ENCODE measurements at regions not wholly inside any gene's neighbourhood (a gene's known extent, or its start where the extent isn't known, plus 50 kb on each side); places are given as distances from the start of the nearest gene placed in this dataset.

DNA sequence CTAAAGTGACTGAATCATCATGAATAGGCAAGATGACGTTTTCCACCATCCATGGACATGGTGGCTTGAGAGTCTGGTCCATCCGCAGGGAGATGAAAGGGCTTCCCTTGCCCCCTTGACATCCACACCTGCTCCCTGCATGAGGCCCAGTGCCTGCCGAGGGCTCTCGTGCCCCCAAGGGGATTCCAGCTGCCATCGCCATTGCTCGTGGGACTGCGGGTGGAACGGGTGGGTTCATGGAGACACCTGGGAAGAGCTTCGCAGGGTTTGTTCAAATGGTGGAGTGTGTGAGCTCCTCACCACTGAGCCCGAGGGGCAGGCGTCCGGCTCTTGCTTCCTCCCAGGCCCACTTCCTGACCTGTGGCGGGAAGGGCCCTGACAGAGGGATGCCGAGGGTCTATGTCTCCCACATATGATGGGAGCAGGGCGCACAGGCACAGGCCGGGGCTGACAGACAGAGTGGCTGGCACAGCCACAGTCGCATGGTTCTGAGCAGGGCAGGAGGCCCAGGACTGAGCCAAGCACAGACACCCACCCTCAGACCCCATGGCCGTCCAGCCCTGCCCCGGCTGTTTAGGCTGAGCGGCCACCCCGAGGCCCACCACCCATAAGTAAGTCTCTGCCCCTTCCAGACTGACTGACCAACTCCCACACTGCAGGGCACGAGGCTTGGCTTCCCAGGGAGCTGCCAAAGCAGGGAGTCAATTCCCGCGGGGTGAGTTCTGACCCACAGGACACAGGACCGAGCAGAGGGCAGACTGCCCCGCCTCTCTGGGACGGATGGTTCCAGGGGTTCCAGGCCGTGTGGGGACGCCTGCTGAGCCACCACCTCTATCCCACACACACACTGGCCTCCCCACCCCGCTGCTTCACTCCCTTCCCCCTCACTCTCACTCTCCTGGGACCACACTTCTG is 70.0 kb upstream of the PPP1R26 start:
- WGBS (ENCODE audit: insufficient coverage, low coverage, missing lambda C conversion rate) = 15% methylated on average over 27 of the region's 30 CpGs

DNA sequence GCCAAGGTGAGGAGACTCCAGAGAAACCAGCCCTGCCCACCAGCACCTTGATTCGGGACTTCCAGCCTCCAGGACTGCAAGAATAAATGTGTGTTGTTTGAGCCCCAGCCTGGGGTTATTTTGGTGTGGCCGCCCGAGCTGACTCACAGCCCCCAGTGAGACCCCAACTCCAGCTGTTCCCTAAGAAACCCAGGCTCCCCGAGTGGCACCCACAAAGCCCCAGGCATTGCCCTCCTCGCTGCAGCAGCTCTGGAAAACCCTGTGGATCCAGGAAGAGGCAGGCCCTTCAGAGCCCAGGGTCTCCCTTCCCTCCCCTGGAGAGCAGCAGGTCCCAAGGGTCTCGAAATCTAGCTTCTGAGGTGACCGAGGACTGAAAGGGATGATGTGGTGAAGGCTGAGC is 69.2 kb upstream of the PPP1R26 start:
- Histone ChIP-seq H4K20me1 (replicated peaks; ENCODE audit: control insufficient read depth, insufficient read depth, low read length) (0 out of 2 replicates have a peak, but pooled peaks cover 5% of the 10 kb centered on the region), H3K4me3 (no peak overlapping the region), H3K9me3 (replicated peaks; ENCODE audit: control insufficient read depth, insufficient read depth, low read depth, low read length) (no peaks in the 10 kb centered on the region), H2AFZ (ENCODE audit: low read depth, low read length) (no peak overlapping the region), H3K27me3 (ENCODE audit: control insufficient read depth in 2 of 2, insufficient read depth in 2 of 2, low read length in 2 of 2) (peaks cover 4 to 39% of the 10 kb centered on the region in 2 experiments; a peak in 4 of 5 replicates), H3K9ac (ENCODE audit: insufficient read depth in 1 of 2, low read depth in 2 of 2, low read length in 2 of 2) (no peak overlapping the region), H3K79me2 (ENCODE audit: control insufficient read depth, insufficient read depth, low read length) (no peaks in the 10 kb centered on the region), H3K27ac (ENCODE audit: extremely low read depth, low read depth, low read length) (no peak overlapping the region), H3K36me3 (ENCODE audit: control insufficient read depth, insufficient read depth, low read length) (no peaks in the 10 kb centered on the region), H3K4me2 (ENCODE audit: insufficient read depth, low read length) (no peak overlapping the region), H3K9me1 (ENCODE audit: control insufficient read depth, insufficient read depth, low read length) (peaks cover 3% of the 10 kb centered on the region), H3K4me1 (replicated peaks in 1 of 2; ENCODE audit: control insufficient read depth in 2 of 2, insufficient read depth in 2 of 2, low read length in 2 of 2) (peaks cover 4 to 26% of the 10 kb centered on the region in 2 experiments; a peak in 1 of 5 replicates)
- in situ Hi-C loops (cut with MboI) (loop anchor here (5.0 kb wide), 1 partner anchor 323 kb away; the partner anchor contains the start of gene OLFM1), intact Hi-C loops (cut with micrococcal nuclease) (loop anchor here (10.0 kb wide), 1 partner anchor 716 kb away; no protein-coding TSS in a partner anchor)
- ATAC-seq = no peak
- BruUV-seq (replicated peaks) = no TSS peak
- DNase-seq (ENCODE audit: extremely low read depth in 1 of 4, low spot score in 3 of 4) = no peak
- ChIA-PET CTCF (ENCODE audit: low intra/inter-chr PET ratio) (interaction anchor here (3.0 kb wide), 1 partner anchor 324 kb away, joined by 33 read pairs; the partner anchor contains the start of gene OLFM1), POLR2A (interaction anchor here (0.7 kb wide), 1 partner anchor 32 kb away, joined by 3 read pairs; no protein-coding TSS in a partner anchor)
- FAIRE-seq = no peak
- 11% methylated on average over 7 of the region's 7 CpGs for WGBS (ENCODE audit: insufficient coverage, low coverage, missing lambda C conversion rate)
- TF ChIP-seq ZNF143 (CRISPR knock-in tag; IDR thresholded peaks at IDR 0.05) (no peak), MITF (IDR thresholded peaks at IDR 0.05) (no peak), ZNF217 (CRISPR knock-in tag; IDR thresholded peaks at IDR 0.05) (no peak), SIN3A (IDR thresholded peaks at IDR 0.05; ENCODE audit: borderline replicate concordance in 2 of 2, control insufficient read depth in 1 of 2, low read depth in 2 of 2, low read length in 2 of 2) (no peak), SAP30 (IDR thresholded peaks at IDR 0.05; ENCODE audit: borderline replicate concordance, insufficient read depth, low read depth, low read length, poor library complexity, severe bottlenecking) (no peak), THAP7 (CRISPR knock-in tag; IDR thresholded peaks at IDR 0.05) (no peak)
- TF ChIP-seq, protein P1, sequence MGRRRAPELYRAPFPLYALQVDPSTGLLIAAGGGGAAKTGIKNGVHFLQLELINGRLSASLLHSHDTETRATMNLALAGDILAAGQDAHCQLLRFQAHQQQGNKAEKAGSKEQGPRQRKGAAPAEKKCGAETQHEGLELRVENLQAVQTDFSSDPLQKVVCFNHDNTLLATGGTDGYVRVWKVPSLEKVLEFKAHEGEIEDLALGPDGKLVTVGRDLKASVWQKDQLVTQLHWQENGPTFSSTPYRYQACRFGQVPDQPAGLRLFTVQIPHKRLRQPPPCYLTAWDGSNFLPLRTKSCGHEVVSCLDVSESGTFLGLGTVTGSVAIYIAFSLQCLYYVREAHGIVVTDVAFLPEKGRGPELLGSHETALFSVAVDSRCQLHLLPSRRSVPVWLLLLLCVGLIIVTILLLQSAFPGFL (CRISPR knock-in tag; IDR thresholded peaks at IDR 0.05) = no peak

More for the DNA sequence above, 70.0 kb upstream of the PPP1R26 start:
- H4K20me1 ChIP-seq (replicated peaks; ENCODE audit: control insufficient read depth, insufficient read depth, low read length) = 0 out of 2 replicates have a peak, but pooled peaks cover 5% of the 10 kb centered on the region
- H3K4me2 ChIP-seq (ENCODE audit: insufficient read depth, low read length) = no peak overlapping the region
- peaks cover 4 to 45% of the 10 kb centered on the region in 2 experiments; a peak in 4 of 5 replicates for H3K27me3 ChIP-seq (ENCODE audit: control insufficient read depth in 2 of 2, insufficient read depth in 2 of 2, low read length in 2 of 2)
- no peak overlapping the region for H3K4me3 ChIP-seq
- ChIA-PET POLR2A (interaction anchor here (0.6 to 1.1 kb wide), 2 partner anchors 10 to 646 kb away, joined by 3 to 4 read pairs; no protein-coding TSS in a partner anchor), CTCF (ENCODE audit: low intra/inter-chr PET ratio) (no interaction called here)
- H3K9me1 ChIP-seq (ENCODE audit: control insufficient read depth, insufficient read depth, low read length) = peaks cover 3% of the 10 kb centered on the region
- no peaks in the 10 kb centered on the region for H3K36me3 ChIP-seq (ENCODE audit: control insufficient read depth, insufficient read depth, low read length)
- BruUV-seq (replicated peaks) = no TSS peak
- H2AFZ ChIP-seq (ENCODE audit: low read depth, low read length) = no peak overlapping the region
- no peak for FAIRE-seq
- H3K79me2 ChIP-seq (ENCODE audit: control insufficient read depth, insufficient read depth, low read length) = no peaks in the 10 kb centered on the region
- peaks cover 4 to 26% of the 10 kb centered on the region in 2 experiments; a peak in 1 of 5 replicates for H3K4me1 ChIP-seq (replicated peaks in 1 of 2; ENCODE audit: control insufficient read depth in 2 of 2, insufficient read depth in 2 of 2, low read length in 2 of 2)
- ATAC-seq = no peak
- H3K9ac ChIP-seq (ENCODE audit: insufficient read depth in 1 of 2, low read depth in 2 of 2, low read length in 2 of 2) = no peak overlapping the region
- H3K9me3 ChIP-seq (replicated peaks; ENCODE audit: control insufficient read depth, insufficient read depth, low read depth, low read length) = no peaks in the 10 kb centered on the region
- no peak for TF ChIP-seq ZNF41 (CRISPR knock-in tag; conservative IDR thresholded peaks at IDR 0.05)
- no peak for TF ChIP-seq EGR1 (conservative IDR thresholded peaks at IDR 0.05)
- no peak for TF ChIP-seq SREBF1 (IDR thresholded peaks at IDR 0.05; ENCODE audit: borderline replicate concordance, low read depth, low read length)
- no peak for TF ChIP-seq RBM14 (IDR thresholded peaks at IDR 0.05; ENCODE audit: borderline replicate concordance, insufficient read depth, low read depth, low read length)
- TF ChIP-seq HIVEP1 (CRISPR knock-in tag; IDR thresholded peaks at IDR 0.05) = no peak
- in situ Hi-C loops (cut with MboI) (loop anchor here (5.0 kb wide), 1 partner anchor 322 kb away; the partner anchor contains the start of gene OLFM1), intact Hi-C loops (cut with micrococcal nuclease) (loop anchor here (10.0 kb wide), 1 partner anchor 715 kb away; no protein-coding TSS in a partner anchor)
- H3K27ac ChIP-seq (ENCODE audit: extremely low read depth, low read depth, low read length) = no peak overlapping the region
- no peak for DNase-seq (ENCODE audit: extremely low read depth in 1 of 4, low spot score in 3 of 4)

All from K562 (cell line).